HG02852 (cell line): ENCODE measurements at regions not wholly inside any gene's neighbourhood (a gene's known extent, or its start where the extent isn't known, plus 50 kb on each side); places are given as distances from the start of the nearest gene placed in this dataset.

Experiments
- ATAC-seq: cut with Tn5 transposase; IDR thresholded peaks from one replicate; pipeline ENCODE4 v1.9.1; 2021; ENCODE audit warnings: mild to moderate bottlenecking, moderate library complexity; ENCODE audit not compliant: unreplicated experiment

DNA sequence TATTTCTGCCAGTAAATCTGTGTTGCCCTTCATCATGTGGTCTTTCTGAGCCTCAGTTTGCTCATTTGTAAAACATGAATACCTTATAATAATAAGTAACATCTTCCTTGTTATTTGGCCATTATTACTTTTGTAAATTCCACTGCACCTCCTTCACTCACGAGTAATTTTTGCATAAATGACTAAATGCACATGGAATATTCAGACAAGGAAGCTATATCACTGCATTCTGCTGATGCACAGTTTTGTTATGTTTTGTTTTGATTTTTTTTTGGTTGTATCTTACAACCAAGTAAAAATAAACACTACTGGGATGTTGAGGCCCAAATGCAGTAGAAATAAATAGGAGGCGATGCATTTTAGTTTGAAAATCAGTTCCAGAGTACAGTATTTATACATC lies 185.3 kb upstream of the POU3F3 start:
- ATAC-seq: no peak

DNA sequence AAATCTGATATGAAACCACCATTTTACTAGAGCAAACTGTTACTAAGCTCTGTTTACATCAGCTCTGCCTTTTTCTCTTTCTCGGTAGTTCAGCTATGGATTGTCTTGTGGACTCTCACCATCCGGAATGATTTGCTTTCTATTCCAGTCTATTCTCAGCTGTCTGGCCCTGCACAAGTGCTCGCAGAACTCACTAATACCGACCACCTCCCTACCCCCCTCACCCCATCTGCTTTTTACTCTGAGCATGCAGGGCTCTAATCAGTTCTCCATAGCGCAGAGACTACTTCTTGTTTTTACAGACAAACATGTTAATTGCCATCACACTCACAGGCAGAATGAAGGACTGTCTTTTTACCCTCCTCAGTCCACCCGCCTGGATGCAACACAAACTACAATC lies 180.7 kb upstream of the POU3F3 start:
- ATAC-seq: no peak

DNA sequence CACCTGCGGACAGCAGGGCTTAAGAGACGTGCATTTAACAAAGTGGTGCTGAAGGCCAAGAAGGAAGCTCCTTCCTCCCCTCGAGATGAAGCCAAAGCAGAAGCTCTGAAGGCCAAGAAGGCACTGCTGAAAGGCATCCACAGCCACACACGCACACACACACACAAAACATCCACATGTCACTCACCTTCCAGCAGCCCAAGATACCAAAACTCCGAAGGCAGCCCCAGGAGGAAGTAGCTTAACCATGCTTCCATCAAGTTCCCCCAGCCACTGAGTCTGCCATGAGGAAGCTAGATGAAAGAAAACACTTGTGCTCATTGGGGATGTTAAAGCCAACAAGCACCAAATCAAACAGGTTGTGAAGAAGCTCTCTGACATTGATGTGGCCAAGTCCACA lies 175.7 kb upstream of the POU3F3 start:
- ATAC-seq: no peak

DNA sequence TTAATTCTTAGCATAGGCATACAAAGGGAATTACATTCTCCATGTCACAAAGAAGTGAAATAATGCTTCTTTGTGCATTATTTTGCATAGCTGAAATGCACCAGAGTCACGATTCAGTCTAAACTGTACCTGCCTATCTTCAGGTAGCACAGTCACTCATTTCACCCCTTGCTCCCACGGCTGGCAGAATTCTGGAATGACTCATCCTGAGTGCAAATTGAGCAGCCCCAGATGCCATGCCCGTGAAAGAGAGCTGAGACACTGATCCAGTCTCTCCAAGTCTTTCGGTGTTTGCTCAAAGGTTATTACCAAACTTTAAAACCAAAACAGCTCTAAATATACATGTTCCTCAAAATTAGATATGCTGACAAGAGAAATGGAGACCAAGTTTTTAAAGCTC lies 168.3 kb upstream of the POU3F3 start:
- no peak for ATAC-seq

DNA sequence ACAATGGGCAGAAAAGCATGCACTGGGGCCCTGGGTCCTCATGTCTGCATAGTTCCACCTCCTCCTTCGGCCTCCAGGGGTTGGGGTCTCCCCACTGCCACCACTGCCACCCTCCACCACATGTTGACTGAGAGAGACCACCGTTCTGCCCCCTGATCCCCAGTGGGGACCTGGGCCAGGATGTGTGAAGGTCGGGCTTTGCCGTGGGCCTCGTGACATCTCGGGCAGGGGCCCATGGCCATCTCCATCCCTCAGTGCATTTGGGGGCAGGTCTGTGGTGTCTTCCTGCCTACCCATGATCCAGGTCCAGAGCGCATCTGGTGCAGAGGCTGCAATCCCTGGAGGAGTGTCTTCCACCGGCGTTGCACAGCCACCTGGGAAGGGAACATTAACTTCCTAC lies 166.8 kb upstream of the POU3F3 start:
- no peak for ATAC-seq

DNA sequence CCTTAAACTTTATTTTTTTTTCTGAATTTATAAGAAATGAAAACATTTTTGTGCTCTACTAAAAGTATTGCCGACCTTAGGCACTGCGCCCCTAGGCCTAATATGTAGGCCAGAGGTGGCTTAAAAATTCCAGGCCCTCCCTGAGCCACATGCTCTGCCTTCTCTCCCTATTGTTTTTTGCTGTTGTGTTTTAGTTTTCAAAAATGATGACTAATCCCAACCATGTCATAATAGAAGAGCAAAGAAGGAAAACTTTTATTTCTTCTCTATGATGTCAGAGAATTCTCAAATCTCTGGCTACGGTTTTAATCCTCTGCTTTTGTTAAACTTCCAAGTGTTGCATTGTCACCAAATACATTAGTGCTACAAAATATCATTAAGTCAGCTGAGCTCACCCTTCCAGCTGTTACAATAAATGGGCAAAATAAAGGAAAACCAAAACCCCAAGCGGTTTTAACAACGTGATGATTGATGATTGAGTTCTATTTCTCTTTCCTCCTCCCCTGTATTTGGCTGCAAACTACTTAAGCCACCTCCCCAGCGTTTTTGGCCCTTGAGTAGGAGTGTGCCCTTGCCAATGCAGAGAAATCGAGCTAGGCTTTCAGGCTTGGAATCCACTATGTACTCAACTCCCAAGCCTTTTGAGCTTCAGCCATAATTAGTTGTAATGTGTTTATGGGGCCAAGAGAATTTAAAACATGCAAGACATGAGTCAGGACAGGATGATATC lies 163.5 kb upstream of the POU3F3 start:
- ATAC-seq: no peak

DNA sequence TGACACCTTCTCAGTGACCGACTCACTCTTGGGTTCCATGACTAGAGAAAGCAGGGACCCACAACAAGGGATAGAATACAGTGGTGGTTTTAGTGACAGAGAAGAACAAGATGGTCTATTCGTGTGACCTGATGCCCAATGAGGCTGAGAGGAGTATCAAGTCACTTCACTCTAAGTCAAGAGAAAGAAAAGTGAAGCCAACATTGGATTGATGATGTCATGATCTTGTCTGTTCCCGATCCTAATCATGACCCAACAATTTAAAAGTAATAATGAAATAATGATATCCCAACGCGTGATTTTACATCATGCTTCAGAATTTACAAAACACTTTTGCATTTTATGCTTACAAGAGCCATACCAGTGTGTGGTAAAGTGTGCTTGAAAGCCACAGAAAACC lies 155.6 kb upstream of the POU3F3 start:
- ATAC-seq: no peak

DNA sequence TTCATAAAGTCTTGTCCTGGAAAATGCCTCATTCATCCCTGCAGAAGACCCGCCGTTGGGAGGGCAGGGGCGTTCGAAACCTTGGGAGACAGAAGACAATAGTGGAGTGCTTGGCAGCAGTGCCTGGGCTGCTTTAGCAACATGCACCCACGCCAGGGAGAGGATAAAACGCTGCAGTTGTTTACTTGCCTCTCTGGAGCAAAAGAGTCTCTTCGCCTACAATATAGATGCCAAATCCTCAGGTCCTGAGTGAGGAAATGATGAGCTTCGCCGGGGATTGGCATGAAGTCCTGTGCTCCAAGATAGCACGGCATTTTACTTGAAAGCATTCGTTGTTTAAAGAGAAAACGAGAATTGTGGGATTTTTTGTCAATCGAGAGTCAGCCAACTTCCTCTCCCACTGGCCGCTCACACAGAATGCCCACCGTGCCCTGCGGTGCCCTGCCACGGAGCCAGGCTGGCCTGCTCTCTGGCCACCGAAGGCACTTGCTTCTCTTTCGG lies 152.5 kb upstream of the POU3F3 start:
- no peak for ATAC-seq

DNA sequence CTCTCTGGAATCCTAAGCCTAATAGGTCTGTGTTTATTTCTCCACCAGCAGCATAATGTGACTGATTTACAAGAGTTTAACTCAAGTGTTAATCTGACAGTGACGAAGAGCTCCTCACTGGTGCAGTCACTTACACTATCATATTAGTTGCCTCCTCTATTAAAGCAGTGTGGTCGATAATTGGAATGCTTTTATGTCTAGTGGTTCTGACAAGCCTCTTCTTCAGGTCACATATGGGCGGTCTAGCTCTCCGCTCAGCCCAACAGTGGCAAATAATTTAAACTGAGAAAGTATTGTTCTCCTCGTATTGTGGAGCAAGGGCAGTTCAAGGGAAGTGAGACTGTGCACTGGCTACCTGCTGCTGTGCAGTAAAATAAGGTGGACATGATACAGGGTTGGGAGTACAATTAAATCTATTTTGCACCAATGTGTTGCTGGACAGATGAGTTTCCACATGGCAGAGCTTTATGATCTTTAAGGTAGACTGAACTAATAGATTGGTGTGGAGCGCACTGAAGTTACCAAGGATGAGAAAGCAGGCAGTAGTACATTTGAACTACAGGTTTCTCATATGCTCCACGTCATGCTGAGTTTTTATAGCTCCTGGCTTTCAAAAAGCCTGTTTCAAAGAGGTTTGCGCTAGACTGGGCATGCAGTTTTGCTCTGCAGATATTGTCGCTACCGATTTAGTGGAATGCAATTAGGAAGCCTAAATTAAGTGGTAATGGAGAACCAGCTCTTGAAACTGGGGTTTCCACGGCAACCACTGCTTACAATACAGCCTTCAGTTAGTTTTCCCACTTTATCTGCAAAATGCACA lies 151.7 kb upstream of the POU3F3 start:
- ATAC-seq: no peak

DNA sequence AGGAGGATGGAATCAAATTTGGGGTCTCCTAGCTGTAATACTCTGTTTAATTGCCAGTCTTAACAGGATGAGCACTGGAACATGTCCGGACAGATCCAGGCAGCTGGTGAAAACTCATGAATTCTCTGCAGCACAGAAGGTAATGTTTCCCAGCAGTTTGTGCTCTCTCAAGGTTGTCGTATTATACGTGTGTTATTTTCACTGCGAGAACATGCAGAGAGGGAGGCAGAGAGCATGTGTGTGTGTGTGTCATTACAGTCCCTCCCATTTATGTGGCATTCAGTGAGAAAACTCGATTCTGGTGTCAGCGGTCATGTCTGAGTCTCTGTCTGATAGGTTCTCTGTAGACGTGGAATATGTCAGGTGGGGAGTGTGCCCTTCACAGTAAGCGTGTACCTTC lies 150.2 kb upstream of the POU3F3 start:
- ATAC-seq: no peak

DNA sequence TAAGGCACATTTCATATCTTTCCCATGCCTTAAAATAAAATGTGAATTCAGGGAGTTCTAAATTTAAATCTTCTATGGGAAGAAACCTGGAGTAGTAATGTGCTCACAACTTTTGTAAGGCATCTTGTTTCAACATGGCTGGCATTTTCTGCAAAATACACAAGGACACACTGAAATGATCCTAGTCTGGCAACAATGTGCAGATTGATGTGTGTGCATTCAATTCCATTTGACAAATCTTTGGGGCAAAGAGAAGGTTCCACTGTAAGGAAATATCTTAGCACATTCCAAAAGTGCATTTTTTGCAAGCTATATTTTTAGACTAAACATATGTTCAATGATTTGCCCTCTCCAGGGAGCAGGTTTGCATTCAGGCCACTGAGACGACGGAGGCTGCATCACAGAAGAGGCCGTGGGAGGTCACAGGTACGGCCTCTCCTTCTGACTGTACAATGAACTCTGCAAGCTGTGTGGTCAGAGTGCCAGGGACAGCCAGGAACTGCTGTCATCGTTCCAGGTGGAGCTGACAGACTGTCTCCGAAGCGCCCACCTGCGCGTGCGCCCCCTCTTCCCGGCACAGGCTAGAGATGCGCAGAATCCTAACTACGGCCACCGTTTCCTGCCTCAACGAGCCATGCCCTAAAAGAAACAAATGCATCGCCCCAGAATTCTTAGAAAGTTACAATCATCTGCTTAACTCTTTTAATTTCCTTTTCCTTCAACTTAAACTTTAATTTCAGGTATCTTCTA lies 149.2 kb upstream of the POU3F3 start:
- no peak for ATAC-seq

DNA sequence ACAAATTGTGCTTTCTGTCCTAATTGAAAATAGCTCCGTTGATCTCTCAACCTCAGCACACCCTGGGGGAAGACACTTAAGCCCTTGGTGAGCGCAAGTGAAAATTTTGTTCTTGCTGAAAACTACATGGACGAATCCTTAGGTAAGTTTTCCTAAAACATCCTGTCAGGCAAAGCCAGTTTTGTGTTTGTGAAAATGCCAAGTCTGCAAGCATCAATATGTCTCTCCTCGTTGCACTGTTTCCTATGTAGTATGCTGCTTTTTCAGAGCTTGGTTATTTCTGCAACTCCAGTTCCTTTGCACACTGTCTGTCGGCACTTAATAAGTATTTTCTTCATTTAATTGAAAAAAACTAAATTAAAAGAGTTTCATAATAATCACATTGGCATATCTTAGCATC lies 146.9 kb upstream of the POU3F3 start:
- ATAC-seq: no peak

DNA sequence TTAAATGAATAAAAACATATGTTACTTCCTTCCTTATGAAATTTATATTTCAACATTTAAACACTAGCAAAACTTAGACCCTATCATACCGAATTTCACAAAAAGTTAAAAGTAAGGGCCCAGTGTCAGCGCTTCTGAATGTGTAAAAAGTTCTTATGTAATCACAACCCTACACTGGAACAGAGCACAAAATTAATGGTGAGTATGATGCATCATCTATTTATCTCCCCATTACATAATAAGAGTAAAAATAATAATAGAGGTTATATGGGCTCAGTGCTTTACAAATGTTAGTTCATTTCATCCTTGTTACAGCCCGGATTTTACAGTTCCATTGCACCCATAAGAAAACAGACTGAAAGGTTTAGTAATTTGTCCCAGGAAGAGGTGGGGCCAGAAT lies 144.9 kb upstream of the POU3F3 start:
- ATAC-seq: no peak

DNA sequence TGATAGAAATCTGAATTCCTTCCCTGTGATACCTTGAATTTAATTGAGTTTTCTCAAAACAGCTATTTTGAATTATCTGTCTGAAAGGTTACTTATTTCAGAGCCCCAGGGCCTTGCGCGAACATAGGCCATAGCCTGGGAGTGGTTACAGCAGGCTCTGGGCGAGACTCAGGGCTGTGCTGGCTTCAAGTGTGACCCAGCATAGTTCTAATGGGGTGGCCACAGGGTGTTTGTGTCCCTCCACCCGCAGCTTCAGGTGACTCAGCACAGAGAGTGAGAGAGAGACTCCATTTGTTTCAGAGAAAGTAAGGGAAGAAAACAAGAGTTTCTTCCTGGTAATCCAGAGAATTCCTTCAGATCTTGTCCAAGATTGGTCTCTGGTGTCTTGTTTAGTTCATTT lies 137.9 kb upstream of the POU3F3 start:
- no peak for ATAC-seq

DNA sequence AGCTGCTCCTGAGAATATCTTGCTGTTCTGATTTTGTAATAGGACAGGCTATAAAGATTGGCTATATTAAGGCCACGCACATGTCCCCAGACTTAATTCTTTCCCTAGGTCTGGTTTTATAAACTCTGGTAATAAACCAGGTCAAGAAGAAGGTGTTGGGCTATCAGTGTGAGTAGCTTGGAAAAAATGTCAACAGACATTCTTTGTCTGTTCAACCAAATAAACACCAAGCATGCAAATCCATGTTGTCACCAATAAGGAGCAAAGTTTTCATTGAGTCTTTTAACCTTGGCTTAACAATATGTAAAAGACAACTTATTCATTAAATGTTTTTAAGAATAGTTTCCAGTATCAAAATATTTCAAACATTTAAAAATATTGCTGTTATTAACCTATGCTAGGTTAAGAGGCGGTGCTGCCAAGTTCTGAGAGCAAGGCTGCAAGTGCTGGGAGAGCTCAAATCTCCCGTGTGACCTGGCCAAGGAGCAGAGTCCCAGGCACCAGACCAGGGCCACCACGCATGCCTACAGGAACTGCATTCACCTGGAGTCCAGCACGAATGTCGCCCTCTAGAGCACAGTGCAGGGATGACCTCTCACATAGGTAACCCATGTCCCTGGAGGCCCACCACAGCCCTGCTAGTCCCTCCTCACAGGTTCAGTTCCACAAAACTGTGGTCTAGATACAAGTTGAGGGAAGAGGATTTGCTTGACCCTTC lies 120.5 kb upstream of the POU3F3 start:
- ATAC-seq: peak; percentile 94

DNA sequence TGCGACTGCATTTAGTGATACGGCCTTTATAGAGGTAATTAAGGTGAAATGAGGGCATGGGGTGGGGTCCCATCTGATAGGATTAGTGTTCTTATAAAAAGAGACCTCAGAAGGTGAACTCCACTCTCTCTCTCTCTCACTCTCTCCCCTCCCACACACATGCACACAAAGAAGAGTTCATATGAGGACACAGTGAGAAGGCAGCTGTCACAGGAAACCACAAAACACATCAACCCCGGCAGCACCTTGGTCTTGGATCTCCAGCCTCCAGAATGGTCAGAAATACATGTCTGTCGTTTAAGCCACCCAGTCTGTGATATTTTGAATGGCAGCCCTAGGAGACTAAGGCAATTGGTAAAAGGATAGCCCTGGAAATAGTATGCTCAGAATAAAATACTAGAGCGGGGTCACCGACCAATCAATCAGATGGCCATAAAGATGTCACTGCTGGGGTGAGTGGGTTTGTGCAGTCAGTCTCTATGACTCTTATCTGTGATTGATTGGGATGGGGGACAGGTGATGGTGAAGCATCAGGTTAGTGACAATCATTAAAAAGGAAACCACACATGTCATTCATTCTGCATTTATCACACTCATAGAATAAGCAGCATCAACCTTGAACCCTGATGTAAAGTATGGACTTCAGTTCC lies 118.9 kb upstream of the POU3F3 start:
- ATAC-seq: no peak

DNA sequence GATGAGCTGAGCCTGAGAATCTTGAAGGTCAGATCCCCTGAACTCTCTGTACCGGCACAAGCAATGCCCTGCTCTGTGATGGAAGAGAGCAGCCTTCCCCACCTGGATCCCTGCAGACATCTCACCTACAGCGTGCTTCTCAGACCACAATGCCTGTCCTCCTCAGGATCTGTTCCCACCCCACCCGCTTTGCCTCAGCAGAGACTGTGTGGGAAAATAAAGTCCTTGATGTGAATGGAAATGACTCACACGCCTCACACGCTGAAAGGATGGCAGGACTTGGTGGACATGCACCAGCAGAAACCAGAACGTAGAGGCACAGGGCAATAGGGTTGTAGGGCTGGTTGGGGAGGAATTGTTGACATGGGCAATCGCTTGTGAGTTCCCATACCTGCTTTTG lies 117.9 kb upstream of the POU3F3 start:
- ATAC-seq: no peak

DNA sequence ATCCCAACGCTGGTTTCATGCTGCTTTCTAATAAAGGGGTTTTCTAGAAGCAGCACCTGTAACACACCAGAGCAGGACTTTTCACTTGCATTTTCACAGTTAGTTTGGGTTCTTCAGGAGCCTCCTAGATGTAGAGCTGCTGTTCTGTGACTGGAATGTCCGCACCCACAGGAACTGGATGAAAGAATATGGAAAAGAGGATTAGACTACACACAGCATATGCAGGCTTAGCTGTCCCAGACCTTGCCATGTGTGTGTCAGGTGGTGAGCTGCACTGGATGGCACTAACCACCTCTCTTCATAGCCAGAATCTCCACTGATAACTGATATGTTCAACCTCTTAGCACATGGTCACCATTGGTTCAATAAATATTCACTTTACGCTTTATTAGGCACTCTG lies 112.1 kb upstream of the POU3F3 start:
- ATAC-seq: no peak

DNA sequence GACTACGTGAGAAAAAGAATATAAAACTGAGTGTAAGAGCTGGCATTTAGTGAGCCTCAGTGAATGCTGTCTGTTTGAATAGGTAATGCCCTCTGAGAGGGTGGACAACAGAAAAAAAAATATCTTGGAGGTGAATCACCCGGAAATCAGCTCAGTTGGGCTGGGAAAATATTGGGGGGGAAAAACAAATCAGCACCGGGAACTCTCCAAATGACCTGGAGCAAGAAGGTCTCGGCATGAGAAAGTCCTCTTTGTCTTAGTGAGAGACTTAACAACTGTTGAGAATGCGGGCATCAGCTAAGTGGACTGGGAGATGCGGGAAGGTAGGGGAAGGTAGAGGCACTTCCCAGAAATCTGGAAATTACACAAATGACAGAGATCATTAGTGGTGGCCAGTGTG lies 109.4 kb upstream of the POU3F3 start:
- ATAC-seq: no peak

DNA sequence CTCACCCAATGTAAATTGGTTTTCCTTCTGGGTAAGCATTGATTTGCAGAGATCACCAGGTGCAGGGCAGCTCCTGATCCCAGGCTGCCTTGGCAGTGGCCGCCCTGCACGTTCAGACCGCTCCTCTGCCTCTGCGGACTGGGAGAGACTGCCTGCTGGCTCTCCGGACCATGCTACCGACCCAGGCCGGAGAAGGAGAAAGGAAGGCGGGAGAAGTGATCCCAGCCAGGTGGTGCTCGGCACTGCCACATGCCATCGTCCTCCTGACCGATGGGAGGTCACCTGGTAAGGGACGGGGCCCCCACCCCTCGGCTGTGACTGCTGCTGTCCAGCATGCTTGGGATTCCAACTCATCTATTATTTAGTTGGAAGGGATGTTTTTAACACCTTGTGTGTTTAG lies 108.1 kb upstream of the POU3F3 start:
- ATAC-seq: no peak

DNA sequence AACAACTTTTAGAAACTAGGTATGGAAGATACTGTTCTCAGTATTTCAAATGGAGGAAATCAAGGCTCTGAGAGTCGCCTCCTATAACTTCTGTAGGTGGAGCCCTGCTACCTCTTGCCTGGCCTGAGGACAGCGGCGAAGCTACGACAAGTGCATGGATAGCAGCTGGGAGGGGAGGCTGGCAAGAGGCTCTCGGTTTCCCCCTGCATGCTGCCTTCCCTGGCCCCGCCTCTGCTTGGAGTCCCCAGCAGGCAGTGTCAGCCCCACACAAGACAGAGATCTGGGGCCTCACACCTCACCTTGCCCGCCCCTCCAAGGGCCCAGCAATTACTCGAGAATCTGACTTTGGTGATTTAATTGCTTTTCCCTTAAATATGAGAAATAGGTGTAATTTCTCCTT lies 107.6 kb upstream of the POU3F3 start:
- no peak for ATAC-seq
